ENCODE measurements at regions not wholly inside any gene's neighbourhood (a gene's known extent, or its start where the extent isn't known, plus 50 kb on each side); places are given as distances from the start of the nearest gene placed in this dataset.
A peak's percentile ranks its signal among the peaks of the same experiment; 100 is the strongest.
"Not testable (repeated sequence)": the region's sequence is repeated elsewhere in the genome, so short reads cannot be mapped to it uniquely, and the experiment has no call there.

DNA sequence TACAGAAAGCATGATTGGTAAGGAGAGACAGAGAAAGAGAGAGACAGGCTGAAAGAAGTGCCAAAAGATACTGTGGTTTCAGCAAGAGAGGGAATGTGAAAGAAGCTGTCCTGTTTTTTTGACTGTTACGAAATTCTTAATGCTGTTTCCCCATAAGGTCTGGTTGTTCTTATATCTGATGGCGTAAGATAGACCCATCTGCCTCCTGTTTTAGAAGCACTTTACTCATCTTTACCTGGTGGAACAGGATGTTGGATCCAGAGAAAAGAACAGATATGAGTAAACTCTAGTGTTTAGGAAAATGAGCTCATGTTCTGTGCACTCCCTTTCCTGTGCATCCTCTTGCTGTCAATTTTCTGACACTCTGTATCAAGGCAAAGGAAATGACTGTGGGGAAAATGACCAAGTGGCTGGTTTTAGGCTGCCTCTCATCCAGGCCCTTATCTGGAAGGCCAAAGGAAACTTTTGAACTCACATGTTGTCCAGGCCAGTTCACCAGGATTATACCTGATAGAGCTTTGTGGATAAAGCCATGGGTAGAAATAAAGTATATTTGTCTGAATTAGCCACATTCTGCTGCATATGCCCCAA is 311.7 kb upstream of the HTR2C start:
- peak; percentile 15 to 39 for DNase-seq

DNA sequence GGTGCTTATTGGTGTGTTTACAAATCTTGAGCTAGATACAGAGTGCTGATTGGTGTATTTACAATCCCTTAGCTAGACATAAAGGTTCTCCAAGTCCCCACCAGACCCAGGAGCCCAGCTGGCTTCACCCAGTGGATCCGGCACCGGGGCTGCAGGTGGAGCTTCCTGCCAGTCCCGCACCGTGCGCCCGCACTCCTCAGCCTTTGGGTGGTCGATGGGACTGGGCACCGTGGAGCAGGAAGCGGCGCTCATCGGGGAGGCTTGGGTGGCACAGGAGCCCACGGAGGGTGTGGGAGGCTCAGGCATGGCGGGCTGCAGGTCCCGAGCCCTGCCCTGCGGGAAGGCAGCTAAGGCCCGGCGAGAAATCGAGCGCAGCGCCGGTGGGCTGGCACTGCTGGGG is 313.5 kb upstream of the HTR2C start:
- not testable (repeated sequence) for DNase-seq

DNA sequence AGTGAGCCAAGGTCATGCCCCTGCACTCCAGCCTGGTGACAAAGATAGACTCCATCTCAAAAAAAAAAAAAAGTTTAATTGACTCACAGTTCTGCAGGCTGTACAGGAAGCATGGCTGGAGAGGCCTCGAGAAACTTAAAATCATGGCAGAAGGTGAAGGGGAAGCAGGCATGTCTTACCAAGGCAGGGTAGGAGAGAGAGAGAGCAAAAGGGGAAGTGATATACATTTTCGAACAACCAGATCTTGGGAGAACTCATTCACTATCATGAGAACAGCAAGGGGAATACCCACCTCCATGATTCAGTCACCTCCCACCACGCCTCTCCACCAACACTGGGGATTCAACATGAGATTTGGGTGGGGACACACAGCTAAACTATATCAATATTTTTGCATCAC is 315.2 kb upstream of the HTR2C start:
- peak; percentile 25 to 44 for DNase-seq

DNA sequence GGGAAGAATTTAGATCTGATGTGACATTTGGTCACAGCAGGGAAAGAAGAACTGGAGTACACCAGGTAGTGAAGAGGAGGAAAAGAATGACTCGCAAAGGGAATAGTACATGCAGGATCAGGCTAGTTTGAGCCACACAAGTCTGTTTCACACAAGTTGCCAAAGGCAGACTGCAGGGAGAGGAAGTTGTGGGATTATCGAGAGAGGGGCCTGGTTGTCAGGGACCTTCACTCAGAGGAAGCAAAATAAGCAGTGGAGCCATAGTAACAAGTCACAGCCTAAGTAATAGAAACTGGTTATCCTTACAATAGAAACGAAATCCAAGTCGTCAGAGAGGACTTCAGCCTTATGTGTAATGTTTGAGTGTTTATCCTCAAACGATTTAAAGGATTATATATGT is 316.7 kb upstream of the HTR2C start:
- peak; percentile 39 to 55 for DNase-seq

DNA sequence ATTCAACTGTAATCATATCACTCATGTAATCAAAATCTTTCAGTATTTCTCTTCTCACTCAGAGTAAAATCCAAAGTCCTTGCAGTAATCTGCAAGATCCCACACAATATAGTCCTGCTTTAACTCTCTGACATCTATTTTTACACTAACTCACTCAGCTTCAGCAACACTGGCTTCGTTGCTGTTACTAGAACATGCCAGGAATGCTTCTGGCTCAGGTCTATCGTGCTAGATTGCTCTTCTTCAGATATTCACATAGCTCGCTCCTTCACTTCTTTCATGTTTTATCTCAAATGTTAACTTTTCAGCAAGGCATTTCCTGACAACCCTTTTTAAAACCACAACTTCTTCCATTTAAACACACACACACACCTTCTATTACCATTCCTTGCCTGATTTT is 331.7 kb upstream of the HTR2C start:
- no peak for DNase-seq

DNA sequence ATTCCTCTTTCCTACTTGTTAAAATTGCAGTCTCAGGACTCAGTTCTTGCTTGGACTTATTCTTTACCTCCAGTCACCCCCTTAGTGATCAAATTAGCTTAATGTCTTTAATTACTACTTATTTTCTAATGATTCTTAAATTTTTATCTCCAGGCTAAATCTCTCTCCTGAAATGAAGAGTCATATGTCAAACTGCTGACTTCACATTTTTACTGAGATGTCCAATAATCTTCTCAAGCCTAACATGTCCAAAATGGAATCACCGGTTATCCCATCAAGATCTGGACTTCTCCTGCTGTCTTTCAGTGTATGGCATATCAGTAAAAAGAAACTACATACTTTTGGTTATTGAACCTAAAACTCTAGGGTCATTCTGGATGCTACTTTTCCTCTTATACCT is 332.3 kb upstream of the HTR2C start:
- DNase-seq = no peak

DNA sequence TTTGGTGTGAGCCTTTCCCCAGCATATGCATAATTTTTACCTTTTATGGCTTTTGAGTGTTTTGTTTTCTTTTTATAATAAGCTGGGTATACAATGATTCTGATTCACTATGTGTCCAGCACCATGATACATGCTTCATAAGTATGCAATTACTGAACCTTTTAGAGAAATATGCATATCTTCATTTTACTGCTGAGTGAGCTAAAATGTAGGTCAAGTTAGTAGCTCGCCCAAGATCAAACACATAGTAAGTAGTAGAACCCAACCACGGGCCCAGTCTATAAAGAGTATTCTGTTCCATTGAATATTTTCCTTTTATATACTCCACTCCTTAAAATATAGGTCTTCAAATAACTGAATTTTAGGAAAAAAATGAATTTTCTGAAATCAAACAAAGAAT is 362.4 kb upstream of the HTR2C start:
- no peak for DNase-seq

DNA sequence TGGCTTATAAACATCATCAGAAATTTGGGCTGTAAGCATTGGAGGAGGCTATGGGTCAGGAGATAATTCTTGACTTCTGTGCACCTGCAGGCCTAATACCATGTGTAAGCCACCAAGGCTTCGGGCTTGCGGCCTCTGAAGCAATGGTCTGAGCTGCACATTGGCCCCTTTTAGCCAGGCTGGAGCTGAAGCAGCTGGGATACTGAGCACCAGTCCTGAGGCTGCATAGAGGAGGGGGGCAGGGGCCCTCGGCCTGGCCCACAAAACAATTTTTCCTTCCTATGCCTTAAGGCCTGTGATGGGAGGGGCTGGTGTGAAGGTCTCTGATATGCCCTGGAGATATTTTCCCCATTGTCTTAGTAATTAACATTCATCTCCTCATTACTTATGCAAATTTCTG is 373.0 kb upstream of the HTR2C start:
- DNase-seq = no peak

DNA sequence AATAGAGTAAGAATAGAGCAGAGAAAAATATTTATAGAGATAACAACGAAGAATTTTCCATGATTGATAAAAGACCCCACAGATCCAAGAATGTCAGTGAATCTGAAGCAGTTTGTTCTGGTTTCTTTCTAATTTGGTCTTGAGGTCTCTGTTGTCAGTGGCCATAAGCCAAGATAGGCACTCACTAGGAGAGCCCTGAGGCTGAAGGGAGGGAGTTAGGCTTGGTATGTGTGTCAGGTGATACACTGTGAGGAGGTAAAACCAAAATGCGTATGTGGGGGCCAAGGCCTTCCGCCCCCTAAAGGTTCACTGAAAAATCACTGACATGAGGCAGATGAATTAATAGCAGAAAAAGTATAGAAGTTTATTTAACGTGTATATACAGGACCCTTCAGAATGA is 382.3 kb upstream of the HTR2C start:
- no peak for DNase-seq

DNA sequence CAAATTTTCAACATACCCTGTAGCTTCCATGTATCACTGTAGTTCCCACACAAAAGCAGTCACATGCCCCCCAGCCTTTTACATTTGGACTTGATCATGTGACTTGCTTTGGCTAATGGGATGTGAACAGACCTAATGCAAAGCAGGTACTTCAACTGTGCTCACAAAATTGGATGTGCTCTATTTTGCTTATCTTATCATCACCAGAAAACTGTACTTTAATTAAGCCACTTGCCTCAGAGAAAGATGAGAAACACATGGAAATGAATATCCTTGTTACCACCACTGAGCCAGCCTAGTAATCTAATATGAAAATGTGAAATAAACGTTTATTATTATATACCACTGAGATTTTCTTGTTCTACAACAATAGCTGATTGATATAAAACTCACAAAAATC is 402.7 kb upstream of the HTR2C start:
- DNase-seq = no peak

DNA sequence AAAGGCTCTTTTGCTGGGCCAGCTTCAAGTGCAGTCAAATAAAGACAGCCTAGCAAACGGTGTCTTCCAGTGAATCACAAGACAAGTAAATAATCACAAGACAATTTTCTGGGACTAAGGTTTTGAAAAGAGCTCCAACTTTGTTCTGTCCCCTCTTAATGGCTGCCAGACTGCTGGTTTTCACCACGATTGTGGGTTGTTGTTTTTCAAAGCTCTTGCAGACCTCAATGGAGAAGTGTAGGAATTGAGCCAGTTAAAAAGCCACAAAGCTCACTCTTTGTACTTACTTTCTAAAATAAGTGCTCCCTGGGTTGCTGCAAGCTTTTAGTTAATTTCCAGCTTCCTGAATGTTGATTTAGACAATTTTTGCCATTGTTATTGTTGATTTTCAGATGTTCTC is 405.8 kb upstream of the HTR2C start:
- peak; percentile 22 to 36 for DNase-seq

DNA sequence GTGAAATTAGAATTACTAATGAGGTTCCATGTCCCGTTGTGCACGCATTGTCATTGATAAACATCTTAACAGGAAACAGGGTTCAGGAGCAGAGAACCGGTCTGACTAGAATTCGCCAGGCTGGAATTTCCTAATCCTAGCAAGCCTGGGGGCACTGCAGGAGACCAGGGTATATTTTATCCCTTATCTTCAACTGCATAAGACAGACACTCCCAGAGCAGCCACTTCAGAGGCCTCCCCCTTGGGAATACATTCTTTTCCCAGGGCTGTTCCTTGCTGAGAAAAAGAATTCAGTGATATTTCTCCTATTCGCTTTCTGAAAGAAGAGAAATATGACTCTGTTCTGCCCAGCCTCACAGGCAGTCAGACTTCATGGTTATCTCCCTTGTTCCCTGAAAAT is 416.6 kb upstream of the HTR2C start:
- not testable (repeated sequence) for DNase-seq

DNA sequence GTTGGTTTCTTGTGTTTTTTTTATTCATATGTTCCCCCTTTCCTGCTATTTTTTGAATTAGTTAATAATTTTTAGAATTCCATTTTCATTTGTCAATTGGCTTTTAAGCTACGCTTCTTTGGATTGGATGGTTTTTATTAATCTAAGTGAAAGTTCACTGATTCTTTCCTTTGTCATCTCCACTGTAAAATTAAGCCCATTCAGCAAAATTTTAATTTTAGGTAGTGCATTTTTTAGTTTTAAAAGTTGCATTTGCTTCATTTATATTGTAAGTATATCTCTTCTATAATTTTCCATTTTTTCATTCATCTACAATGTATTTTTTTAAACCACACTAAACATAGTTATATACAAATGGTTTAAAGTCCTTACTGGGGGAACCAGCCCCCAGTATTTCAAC is 417.3 kb upstream of the HTR2C start:
- no peak for DNase-seq

DNA sequence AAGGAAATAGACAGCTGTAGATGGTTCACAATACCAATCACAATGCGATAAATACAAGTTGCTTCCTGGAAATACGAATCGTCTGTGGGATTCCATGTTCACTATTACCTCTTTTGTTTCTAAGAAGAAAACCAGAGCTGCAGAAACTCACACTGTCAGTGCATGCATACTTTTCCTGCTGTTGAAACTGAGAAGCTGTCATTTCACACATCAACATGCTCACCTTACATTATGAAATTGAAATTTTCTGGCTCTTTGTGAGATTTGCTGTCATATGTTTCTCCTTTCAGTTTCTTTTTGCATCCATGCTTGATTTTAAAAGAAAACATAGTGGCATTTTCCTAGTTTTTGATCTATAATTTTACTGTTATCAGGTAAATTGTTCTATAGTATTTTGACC is 418.3 kb upstream of the HTR2C start:
- DNase-seq = no peak

DNA sequence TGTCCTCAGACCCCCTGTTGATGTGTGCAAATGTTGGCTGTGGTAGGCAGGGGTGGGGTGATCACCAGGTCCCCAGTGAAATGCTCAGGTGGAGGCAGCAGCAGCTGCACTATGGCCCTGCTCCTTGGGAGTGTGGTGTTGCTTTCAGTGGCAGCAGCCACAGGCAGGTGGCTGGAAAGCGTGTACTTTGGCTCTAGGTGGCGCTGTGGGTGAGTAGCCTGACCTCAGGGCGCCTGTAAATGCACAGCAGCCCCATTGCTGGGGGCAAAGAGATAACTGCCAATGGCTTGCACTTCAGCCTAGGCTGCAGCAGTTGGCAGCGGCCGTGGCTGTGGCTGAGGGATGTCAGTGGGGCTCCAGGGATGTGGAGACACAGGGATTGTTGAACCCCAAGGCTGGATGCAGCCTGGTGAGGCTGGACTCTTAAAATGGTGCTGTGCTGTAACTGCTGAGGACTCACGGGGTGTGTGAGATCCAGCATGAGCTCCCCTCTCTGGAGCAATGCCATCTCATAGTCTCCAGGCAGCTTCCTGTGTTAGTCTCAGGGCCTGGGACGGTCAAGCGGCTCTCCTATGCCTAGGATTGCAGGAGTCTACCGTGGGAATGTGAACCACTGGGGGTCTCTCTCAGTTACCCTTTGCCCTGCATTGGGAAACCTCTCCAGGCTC is 421.7 kb upstream of the HTR2C start:
- no peak for DNase-seq

DNA sequence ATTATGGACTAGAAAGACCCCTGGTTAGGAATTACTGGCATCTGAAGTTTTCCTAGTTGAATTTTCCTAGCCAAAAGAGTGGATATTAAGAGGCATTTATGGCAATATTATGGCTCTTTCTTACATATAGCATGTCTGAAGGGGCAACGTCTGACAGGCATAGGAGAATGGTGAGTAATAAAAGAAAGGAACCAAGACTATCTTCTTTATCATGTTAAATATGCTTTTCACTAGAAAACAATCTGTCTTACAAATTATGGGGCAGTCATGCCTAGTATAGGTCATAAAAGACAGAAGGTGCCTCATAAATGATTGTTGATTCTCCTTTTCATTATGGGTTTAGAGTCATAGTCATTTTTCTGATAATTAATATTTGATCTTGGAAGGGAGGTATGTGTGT is 431.1 kb upstream of the HTR2C start:
- no peak for DNase-seq

DNA sequence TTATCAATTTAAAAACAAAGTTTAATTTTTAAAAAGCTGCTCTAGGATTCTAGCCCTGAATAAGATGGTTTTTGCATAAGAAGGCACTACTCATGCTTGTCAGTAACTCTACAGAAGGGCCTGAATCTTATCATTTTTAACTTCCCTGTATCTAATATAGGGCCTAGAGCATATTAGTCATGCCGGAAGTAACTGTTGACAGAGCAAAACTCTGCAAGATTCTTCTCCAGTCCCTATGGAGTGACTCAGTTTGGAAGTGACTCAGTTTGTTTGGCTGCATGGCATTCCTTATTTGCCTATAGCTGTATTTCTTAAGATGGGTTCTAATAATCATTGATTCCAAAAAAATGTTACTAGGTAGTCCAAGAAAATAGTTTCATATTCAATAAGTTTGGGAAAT is 431.8 kb upstream of the HTR2C start:
- DNase-seq = peak; percentile 11 to 15

DNA sequence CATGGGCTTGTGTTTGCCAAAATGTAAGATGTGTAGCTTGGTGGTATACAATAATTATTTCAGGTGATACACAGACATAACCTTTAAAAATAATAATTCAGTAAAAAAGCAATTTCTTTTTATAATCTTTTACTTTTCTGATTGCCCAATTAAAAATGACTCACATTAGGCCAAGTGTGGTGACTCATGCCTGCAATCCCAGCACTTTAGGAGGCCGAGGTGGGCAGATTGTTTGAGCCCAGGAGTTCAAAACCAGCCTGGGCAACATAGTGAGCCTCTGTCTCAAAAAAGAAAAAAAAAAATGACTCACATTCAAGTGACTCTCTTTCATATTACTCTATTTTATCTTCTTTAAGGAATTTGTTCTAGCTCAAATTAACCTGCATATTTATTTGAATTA is 449.4 kb upstream of the HTR2C start:
- no peak for DNase-seq

DNA sequence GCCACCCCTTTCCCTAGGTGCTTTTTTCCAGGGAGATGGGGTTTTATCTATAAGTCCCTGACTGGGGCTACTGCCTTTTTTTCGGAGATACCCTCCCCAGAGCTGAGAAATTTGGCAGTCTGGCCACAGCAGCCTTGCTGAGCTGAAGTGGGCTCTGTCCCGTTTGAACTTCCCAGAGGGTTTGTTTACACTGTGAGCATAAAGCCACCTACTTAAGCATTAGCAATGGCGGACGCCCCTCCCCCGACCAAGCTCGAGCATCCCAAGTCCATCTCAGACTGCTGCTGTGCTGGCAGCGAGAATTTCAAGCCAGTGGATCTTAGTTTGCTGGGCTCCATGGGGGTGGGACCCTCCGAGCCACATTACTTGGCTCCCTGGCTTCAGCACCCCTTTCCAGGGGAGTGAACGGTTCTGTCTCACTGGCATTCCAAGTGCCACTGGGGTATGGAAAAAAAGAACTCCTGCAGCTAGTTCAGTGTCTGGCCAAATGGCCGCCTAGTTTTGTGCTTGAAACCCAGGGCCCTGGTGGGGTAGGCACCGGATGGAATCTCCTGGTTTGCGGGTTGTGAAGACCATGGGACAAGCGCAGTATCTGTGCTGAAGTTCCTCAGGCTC is 456.4 kb upstream of the HTR2C start:
- DNase-seq = no peak

DNA sequence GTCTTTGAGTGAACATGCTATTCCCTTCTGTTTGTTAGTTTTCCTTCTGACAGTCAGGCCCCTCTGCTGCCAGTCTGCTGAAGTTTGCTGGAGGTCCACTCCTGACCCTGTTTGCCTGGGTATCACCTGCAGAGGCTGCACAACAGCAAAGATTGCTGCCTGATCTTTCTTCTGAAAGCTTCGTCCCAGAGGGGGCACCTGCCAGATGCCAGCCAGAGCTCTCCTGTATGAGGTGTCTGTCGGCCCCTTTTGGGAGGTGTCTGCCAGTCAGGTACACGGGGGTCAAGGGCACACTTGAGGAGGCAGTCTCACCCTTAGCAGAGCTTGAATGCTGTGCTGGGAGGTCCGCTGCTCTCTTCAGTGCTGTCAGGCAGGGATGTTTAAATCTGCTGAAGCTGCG is 456.9 kb upstream of the HTR2C start:
- DNase-seq = no peak

DNA sequence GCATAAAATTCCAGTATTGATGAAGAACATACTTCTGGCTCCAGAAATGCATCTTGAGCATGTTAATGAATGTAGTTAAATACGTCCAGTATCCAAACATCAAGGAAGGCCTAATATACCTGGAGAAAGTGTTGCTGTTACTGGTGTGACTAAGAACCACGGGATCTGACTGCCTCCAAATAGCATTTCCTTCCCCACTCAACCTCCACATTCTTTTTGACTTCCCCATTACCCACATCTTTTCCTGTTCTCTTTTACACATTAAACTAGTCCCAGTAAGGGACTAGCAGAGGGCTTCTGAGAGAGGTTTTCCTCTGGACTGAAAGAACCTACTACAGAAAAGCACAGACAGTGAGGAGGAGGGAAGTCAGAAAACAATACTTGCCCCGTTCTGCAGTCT is 482.8 kb upstream of the HTR2C start:
- DNase-seq = peak; percentile 41

DNA sequence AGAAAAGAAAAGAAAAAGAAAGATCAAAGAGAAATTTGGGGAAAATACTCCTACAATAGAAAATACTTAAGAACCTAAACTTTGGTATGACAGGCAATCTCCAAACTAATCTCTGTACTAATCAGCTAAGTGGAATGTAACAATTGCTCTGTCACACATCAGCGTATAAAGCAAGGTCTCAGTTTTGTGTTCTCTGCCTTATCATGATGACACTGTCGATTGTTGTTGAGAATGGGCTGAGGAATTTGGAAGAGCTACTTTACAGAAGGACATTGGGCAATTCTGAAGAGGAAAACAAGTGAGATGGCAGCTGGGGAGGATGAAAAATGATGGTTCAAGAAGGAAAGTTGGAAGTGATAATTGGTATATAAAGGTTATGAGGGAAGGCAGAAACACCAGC is 486.0 kb upstream of the HTR2C start:
- DNase-seq = no peak

DNA sequence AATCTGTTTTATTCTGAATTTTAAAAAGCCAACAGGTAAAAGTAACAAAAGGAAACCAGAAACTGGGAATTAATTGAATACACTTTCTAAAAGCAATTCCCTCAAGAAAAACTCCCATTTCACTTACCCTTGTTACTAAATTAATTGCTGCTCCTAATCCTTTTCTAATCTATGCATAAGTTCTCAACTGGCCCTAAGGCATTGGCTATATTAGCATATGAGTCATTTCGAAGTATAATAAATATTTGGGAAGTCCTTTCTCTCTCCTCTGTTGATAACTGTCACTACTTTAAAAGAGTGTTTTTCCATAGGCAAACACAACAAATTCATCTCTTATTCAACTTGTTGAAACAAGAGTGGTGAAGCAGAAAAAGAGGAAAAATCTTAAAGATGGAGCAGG is 486.5 kb upstream of the HTR2C start:
- no peak for DNase-seq

DNA sequence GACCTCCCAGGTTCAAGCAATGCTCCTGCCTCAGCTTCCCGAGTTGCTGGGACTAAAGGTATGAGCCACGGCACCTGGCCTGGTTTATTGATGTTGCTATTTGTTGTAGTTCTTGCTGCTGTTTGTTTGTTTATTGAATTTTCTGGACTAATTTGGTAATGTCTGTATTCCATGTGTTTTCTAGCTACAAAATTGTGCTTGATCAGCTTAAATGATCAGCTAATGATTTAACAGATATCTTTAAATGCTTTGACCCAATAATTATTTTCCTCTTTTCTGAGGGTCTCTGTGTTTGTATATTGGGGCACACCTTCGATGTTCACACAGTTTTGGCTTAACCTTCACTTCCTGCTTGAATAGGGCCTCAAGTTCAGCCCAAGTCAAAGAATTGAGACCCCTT is 488.1 kb upstream of the HTR2C start:
- DNase-seq = no peak

DNA sequence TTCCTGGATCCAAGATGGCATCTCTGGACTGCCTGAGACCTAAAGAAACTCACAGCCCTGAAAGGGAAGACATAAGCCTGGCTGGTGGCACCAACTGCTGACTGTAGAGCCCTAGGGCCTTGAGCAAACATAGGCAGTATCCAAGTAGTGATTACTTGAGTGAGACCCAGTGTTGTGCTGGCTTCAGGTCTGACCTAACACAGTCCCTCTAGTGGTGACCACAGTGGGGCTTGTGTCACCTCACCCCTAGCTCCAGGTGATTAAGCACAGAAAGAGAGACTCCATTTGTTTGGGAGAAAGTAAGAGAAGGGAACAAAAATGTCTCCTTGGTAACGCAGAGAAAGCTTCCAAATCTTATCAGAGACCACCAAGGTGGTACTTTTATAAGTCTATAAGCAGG is 496.3 kb upstream of the HTR2C start:
- no peak for DNase-seq
